Right atrium auricular region (tissue), 2 donors: ENCODE measurements at regions not wholly inside any gene's neighbourhood (a gene's known extent, or its start where the extent isn't known, plus 50 kb on each side); places are given as distances from the start of the nearest gene placed in this dataset.

Source experiments
- DNase-seq: peaks from one replicate; pipeline ENCODE4 v3.0.0-alpha.2; 2019; ENCODE audit warnings: low spot score
- H3K27ac ChIP-seq, 2 donors: fragments of 200-600 bp; sonication (generic); 1 replicate in 1 of 2; 2 replicates in 1 of 2; pipeline ENCODE4 v1.5.1; 2016 to 2019
- H3K27me3 ChIP-seq, 2 donors: fragments of 200-600 bp; sonication (generic); one replicate each; pipeline versions ENCODE4 v1.5.1 to v1.6.0; 2017 to 2019
- H3K36me3 ChIP-seq: fragments of 200-600 bp; sonication (generic); one replicate; pipeline ENCODE4 v1.5.1; 2016
- H3K4me1 ChIP-seq, 2 donors: fragments of 200-600 bp; sonication (generic); one replicate each; pipeline versions ENCODE4 v1.5.1 to v1.6.0; 2017 to 2019
- H3K4me3 ChIP-seq, 2 donors: fragments of 200-600 bp; sonication (generic); 1 replicate in 1 of 2; 2 replicates in 1 of 2; pipeline ENCODE4 v1.5.1; 2017 to 2019; ENCODE audit warnings: mild to moderate bottlenecking in 1 of 2, moderate library complexity in 1 of 2
- H3K9me3 ChIP-seq, 2 donors: fragments of 200-600 bp; sonication (generic); one replicate each; pipeline ENCODE4 v1.5.1; 2019
- CTCF ChIP-seq, 2 donors: fragments of 200-600 bp; sonication (generic); IDR thresholded peaks; one replicate each; pipeline ENCODE4 v1.5.1; 2019; ENCODE audit warnings: antibody characterized with exemption in 2 of 2

- no peaks in the 10 kb centered on the region for H3K27me3 ChIP-seq
- no peaks in the 10 kb centered on the region for H3K4me1 ChIP-seq
- H3K9me3 ChIP-seq = no peaks in the 10 kb centered on the region
- H3K4me3 ChIP-seq = no peak overlapping the region
- no peak for DNase-seq
- no peak overlapping the region for H3K27ac ChIP-seq
- TF ChIP-seq CTCF (IDR thresholded peaks at IDR 0.05) = no peak
- no peaks in the 10 kb centered on the region for H3K36me3 ChIP-seq
Observed at GRCh38 chr12:60172266-60173211, 576.7 kb downstream of the SLC16A7 start.

GRCh38 chr12:60173224-60174170, 577.7 kb downstream of the SLC16A7 start:
- H3K36me3 ChIP-seq = no peaks in the 10 kb centered on the region

GRCh38 chr12:60174476-60174875, 578.6 kb downstream of the SLC16A7 start:
- H3K4me3 ChIP-seq = no peak overlapping the region
- no peaks in the 10 kb centered on the region for H3K4me1 ChIP-seq
- DNase-seq = no peak
- H3K9me3 ChIP-seq = no peaks in the 10 kb centered on the region
- H3K27ac ChIP-seq = no peak overlapping the region
- no peaks in the 10 kb centered on the region for H3K27me3 ChIP-seq
- no peak for TF ChIP-seq CTCF (IDR thresholded peaks at IDR 0.05)
- no peaks in the 10 kb centered on the region for H3K36me3 ChIP-seq

More at GRCh38 chr12:60173224-60174170, 577.7 kb downstream of the SLC16A7 start:
- Histone ChIP-seq H3K27me3 (no peaks in the 10 kb centered on the region), H3K4me3 (no peak overlapping the region), H3K9me3 (no peaks in the 10 kb centered on the region), H3K27ac (no peak overlapping the region), H3K4me1 (no peaks in the 10 kb centered on the region)
- TF ChIP-seq CTCF (IDR thresholded peaks at IDR 0.05) = no peak
- DNase-seq = no peak

DNA sequence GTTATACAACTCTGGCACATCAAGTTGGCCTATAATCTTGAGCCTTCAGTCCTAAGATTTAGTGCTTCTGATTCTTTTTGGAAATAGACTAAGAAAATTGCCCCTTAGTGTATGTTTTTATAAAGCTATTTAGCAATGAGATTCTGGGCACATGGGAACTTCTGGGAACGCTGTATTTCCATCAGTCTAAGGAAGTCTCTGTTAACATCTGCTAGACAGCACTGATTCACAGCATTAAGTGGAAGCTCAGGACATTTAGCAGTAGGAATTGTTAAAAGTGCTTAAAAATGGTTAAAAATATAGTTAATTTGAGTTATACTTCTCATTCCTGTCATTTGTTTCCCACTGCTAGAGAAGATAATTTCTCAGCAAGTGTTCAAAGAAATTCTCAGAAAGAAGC, 579.1 kb downstream of the SLC16A7 start:
- TF ChIP-seq CTCF (IDR thresholded peaks at IDR 0.05) = no peak
- no peak overlapping the region for H3K4me3 ChIP-seq
- H3K9me3 ChIP-seq = no peaks in the 10 kb centered on the region
- no peak overlapping the region for H3K27ac ChIP-seq
- DNase-seq = no peak
- H3K4me1 ChIP-seq = no peaks in the 10 kb centered on the region
- no peaks in the 10 kb centered on the region for H3K27me3 ChIP-seq
- H3K36me3 ChIP-seq = no peaks in the 10 kb centered on the region

- no peaks in the 10 kb centered on the region for H3K4me1 ChIP-seq
- H3K27me3 ChIP-seq = no peaks in the 10 kb centered on the region
- H3K27ac ChIP-seq = no peak overlapping the region
- no peak for TF ChIP-seq CTCF (IDR thresholded peaks at IDR 0.05)
- no peaks in the 10 kb centered on the region for H3K36me3 ChIP-seq
- no peak overlapping the region for H3K4me3 ChIP-seq
- no peaks in the 10 kb centered on the region for H3K9me3 ChIP-seq
- no peak for DNase-seq
Observed at GRCh38 chr12:60176891-60177290, 581.1 kb downstream of the SLC16A7 start.
